ENCODE measurements at regions not wholly inside any gene's neighbourhood (a gene's known extent, or its start where the extent isn't known, plus 50 kb on each side); places are given as distances from the start of the nearest gene placed in this dataset.

GRCh38 chr3:25086721-25087120 is 341.3 kb upstream of the RARB start:
- WGBS (ENCODE audit: insufficient coverage) = no CpG with 5 or more reads among the region's 3 CpGs
- Mint-ChIP-seq H3K36me3 (no peaks in the 10 kb centered on the region), H3K27me3 (ENCODE audit: low read depth in 3 of 3) (no peaks in the 10 kb centered on the region), H3K4me3 (no peak overlapping the region), H3K9me3 (peaks cover 0 to 5% (median 2%) of the 10 kb centered on the region in 7 donors), H3K27ac (no peak overlapping the region), H3K4me1 (no peaks in the 10 kb centered on the region)
- no peak for DNase-seq
- Histone ChIP-seq H3K79me2 (ENCODE audit: insufficient read depth, low read length) (no peaks in the 10 kb centered on the region), H3K9me3 (replicated peaks in 1 of 2; ENCODE audit: control insufficient read depth in 1 of 2, insufficient read depth in 1 of 2, low read length in 2 of 2) (no peaks in the 10 kb centered on the region), H3K4me2 (replicated peaks; ENCODE audit: extremely low read depth, low read length, poor library complexity, severe bottlenecking) (no peak overlapping the region), H2AFZ (ENCODE audit: insufficient read depth, low read depth, low read length, poor library complexity, severe bottlenecking) (no peak overlapping the region), H3K27ac (ENCODE audit: low read depth in 1 of 2, low read length in 2 of 2) (no peak overlapping the region), H3K4me3 (replicated peaks in 1 of 3; ENCODE audit: low read depth in 2 of 3, low read length in 3 of 3) (no peak overlapping the region), H3K9ac (ENCODE audit: insufficient read depth, low read length, poor library complexity, severe bottlenecking) (no peak overlapping the region), H3K36me3 (replicated peaks in 1 of 2; ENCODE audit: control insufficient read depth in 1 of 2, insufficient read depth in 2 of 2, low read length in 2 of 2) (no peaks in the 10 kb centered on the region), H3K4me1 (ENCODE audit: control insufficient read depth in 1 of 2, insufficient read depth in 2 of 2, low read length in 2 of 2) (no peaks in the 10 kb centered on the region), H4K20me1 (ENCODE audit: insufficient read depth, low read length) (no peaks in the 10 kb centered on the region), H3K27me3 (ENCODE audit: control insufficient read depth in 2 of 2, insufficient read depth in 2 of 2, low read length in 2 of 2) (no peaks in the 10 kb centered on the region)
- intact Hi-C loops (cut with micrococcal nuclease) = no loop called here
- no peak for TF ChIP-seq CTCF (IDR thresholded peaks at IDR 0.05)

GRCh38 chr3:25088284-25088683 is 339.8 kb upstream of the RARB start:
- Mint-ChIP-seq H3K4me1 (no peaks in the 10 kb centered on the region), H3K9me3 (peaks cover 0 to 5% (median 2%) of the 10 kb centered on the region in 7 donors), H3K27me3 (ENCODE audit: low read depth in 3 of 3) (no peaks in the 10 kb centered on the region), H3K27ac (no peak overlapping the region), H3K36me3 (no peaks in the 10 kb centered on the region), H3K4me3 (no peak overlapping the region)
- WGBS (ENCODE audit: insufficient coverage) = no CpG with 5 or more reads among the region's 5 CpGs
- H3K4me1 ChIP-seq (ENCODE audit: control insufficient read depth in 1 of 2, insufficient read depth in 2 of 2, low read length in 2 of 2) = no peaks in the 10 kb centered on the region
- no peak overlapping the region for H3K9ac ChIP-seq (ENCODE audit: insufficient read depth, low read length, poor library complexity, severe bottlenecking)
- no peaks in the 10 kb centered on the region for H3K36me3 ChIP-seq (replicated peaks in 1 of 2; ENCODE audit: control insufficient read depth in 1 of 2, insufficient read depth in 2 of 2, low read length in 2 of 2)
- no peak overlapping the region for H3K4me3 ChIP-seq (replicated peaks in 1 of 3; ENCODE audit: low read depth in 2 of 3, low read length in 3 of 3)
- DNase-seq = no peak
- H3K27me3 ChIP-seq (ENCODE audit: control insufficient read depth in 2 of 2, insufficient read depth in 2 of 2, low read length in 2 of 2) = no peaks in the 10 kb centered on the region
- no peak overlapping the region for H2AFZ ChIP-seq (ENCODE audit: insufficient read depth, low read depth, low read length, poor library complexity, severe bottlenecking)
- no peak overlapping the region for H3K4me2 ChIP-seq (replicated peaks; ENCODE audit: extremely low read depth, low read length, poor library complexity, severe bottlenecking)
- intact Hi-C loops (cut with micrococcal nuclease) = no loop called here
- no peaks in the 10 kb centered on the region for H4K20me1 ChIP-seq (ENCODE audit: insufficient read depth, low read length)
- H3K27ac ChIP-seq (ENCODE audit: low read depth in 1 of 2, low read length in 2 of 2) = no peak overlapping the region
- no peaks in the 10 kb centered on the region for H3K9me3 ChIP-seq (replicated peaks in 1 of 2; ENCODE audit: control insufficient read depth in 1 of 2, insufficient read depth in 1 of 2, low read length in 2 of 2)
- no peak for TF ChIP-seq CTCF (IDR thresholded peaks at IDR 0.05)
- H3K79me2 ChIP-seq (ENCODE audit: insufficient read depth, low read length) = no peaks in the 10 kb centered on the region

Measured in CD14-positive monocyte (primary cell).